C4-2B (cell line): ENCODE measurements at regions not wholly inside any gene's neighbourhood (a gene's known extent, or its start where the extent isn't known, plus 50 kb on each side); places are given as distances from the start of the nearest gene placed in this dataset.

Experiments used
- ZFX ChIP-seq: fragments of 450-650 bp; IDR thresholded peaks from 2 replicates; pipeline ENCODE4 v1.6.1; 2017
- TF ChIP-seq, protein P1 (sequence below): fragments of 450-650 bp; conservative IDR thresholded peaks from 2 replicates; pipeline ENCODE4 v1.5.1; 2017; ENCODE audit warnings: mild to moderate bottlenecking

DNA sequence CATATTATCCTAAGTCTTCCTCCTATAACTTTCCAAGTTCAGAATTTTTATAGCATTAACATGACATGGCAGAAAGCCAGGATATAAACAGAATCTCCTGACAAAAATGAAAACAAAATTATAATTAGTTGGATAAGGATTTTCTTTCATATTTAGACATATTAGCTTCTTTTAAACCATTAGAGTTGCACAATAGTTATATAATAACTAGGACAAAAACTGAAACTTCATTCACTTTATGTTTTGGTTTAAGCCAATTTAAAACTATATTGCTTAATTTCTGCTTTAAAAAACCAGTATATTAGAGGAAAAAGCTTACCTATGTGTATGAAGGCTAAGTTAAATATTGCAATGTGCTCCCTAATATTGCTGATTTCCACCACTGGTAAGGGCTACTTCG is 254.8 kb downstream of the GPD2 start:
- TF ChIP-seq, protein P1, sequence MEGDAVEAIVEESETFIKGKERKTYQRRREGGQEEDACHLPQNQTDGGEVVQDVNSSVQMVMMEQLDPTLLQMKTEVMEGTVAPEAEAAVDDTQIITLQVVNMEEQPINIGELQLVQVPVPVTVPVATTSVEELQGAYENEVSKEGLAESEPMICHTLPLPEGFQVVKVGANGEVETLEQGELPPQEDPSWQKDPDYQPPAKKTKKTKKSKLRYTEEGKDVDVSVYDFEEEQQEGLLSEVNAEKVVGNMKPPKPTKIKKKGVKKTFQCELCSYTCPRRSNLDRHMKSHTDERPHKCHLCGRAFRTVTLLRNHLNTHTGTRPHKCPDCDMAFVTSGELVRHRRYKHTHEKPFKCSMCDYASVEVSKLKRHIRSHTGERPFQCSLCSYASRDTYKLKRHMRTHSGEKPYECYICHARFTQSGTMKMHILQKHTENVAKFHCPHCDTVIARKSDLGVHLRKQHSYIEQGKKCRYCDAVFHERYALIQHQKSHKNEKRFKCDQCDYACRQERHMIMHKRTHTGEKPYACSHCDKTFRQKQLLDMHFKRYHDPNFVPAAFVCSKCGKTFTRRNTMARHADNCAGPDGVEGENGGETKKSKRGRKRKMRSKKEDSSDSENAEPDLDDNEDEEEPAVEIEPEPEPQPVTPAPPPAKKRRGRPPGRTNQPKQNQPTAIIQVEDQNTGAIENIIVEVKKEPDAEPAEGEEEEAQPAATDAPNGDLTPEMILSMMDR, result no peak
- TF ChIP-seq ZFX, result no peak
